ENCODE measurements at regions not wholly inside any gene's neighbourhood (a gene's known extent, or its start where the extent isn't known, plus 50 kb on each side); places are given as distances from the start of the nearest gene placed in this dataset.

DNA sequence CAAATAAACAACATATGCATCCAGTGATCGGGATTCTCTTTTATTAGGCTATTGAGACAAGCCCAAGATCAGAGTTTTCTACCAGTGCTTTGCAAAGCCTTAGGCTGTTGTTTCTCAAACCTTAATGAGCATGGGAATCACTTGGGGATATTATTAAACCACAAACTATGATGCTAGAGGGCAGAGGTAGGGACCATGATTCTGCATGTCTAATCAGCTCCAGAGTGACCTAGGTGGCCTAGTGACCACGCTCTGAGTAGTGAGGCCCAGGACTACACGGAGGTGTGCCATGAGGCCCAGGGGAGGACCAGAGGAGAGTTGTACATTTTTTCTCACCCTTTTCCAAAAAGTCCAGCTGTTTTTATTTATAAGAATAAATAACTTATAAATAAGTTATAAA lies 298.5 kb upstream of the TLE4 start:
- DNase-seq: no peak

DNA sequence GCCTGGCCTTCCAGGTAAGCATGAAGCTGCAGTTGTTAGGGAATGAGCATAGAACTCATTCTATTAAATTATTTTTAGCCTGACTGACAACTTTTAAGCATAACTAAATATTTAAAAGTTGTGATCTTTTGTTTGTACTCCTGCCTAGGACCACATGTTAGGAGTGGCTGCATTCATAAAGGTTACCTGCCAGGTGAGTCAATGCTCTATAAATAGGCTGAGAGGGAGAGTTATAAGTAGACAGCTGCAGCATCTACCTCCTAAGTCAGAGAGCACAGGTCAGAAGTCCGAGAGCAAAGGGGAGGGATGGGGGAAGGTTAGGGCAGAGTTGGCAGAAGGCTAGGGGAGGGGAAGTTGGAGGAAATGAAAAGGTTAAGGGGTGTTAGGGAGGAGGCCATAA lies 292.4 kb upstream of the TLE4 start:
- DNase-seq: no peak

DNA sequence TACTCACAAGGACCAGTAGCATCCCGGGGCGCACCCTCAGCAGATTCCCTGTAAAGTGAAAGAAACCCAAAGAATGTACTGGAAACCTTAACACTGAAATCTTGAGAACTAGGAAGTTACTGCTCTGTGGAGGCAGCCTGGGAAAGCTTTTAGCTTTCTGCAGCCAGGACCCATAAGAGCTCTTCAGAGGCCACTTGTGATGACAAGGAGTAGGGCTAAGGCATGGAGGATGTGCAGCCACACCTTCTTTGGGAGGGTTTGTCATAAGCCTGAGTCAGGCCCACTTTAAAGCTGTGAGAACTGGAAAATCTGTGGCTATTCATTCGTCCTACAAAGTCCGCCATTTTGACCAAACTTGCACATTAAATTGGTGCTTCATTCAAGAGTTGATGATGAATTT lies 291.1 kb upstream of the TLE4 start:
- DNase-seq: no peak

DNA sequence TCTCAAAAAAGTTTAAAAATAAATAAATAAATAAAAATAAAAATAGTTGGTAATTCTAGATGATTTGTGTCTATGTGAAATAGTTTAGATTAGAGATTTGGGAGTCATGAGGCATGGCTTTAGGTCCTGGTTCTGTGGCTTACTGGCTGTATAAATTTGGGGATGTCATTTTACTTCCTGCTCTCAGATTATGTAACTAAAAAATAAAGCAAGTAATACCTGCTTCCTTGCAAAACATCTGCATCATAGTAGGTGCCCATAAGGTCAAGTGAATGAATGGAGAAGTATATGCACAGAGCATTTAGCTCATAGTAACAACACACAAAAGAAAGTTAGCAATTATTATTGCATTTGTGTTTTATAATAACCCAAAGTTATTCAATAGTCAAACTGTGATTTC lies 287.7 kb upstream of the TLE4 start:
- DNase-seq: no peak

DNA sequence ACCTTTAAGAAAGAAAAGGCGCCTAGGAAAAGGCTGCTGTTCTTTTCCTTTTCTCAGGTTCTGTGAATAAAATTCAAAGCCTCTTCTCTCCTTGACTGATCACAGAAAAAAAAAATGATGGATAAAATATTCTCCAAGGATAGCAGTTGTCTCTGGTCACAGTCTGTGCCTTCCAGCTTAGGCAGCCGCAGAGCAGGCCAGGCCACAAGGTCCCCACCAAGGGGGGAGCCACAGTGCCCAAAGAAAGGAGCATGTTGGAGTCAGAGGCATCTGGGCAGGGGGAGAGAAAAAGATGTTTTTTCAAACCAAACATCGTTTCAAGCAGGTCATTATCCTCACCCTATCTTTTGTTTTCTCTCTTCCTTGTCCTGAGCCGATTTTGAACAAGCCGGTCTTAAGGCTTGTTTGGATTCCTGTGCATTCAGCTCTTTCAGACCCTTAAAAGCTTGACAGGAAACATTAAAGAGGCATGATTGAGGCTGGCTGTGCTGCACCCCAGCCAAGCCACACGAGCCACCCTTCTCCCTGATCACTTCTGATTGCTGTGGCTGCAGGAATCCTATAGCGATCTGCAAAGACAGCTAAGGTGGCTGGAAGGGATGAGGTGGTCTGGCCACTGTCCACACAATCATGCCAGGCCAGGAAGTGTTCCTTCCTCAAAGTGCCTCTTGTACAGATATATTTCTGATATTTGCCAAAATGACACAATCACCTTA lies 284.6 kb upstream of the TLE4 start:
- no peak for DNase-seq

DNA sequence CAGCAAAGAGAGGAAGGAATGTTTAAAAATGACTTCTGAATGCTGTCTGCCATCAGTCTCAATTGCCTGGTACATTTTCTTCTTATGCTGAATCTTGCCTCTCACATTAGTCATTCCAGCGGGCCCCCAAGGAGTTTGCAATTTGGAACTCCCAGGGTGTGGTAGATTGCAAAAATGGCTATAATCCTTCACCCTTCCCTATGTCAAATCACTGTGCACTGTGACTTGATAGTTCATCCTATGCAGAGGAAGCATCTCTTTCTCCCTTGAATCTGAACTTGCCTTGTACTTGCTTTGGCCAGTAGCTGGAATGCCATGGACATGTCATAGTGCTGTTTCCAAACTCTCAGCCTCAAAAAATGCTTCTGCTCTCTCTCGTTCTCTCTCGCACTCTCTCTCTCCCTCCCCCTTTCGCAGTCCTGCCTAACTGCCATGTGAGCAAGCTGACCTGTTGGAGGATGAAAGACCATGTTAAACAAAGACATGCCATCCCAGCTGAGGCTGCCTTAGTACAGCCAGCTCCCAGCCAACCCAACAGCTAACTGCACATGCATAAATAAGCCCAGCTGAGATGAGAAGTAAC lies 284.0 kb upstream of the TLE4 start:
- DNase-seq: no peak

DNA sequence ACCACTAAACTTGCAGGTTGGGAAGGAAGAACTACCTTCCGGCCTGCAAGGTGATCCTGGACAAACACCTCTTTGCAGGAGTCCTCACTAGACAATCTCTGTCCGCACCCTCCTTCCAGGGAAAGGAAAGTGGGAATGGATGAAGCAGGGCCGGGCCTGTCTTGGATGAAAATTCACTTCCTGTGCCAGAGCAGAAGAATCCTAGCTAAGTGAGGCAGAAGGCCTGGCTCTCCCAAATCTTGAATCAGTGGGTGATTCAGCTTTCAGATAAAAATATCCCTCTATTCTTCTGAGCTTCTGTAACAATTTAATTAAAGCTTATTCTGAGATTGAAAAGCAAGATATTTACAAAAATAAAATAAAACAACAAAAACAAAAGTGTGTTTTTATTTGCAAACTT lies 281.9 kb upstream of the TLE4 start:
- DNase-seq: no peak

DNA sequence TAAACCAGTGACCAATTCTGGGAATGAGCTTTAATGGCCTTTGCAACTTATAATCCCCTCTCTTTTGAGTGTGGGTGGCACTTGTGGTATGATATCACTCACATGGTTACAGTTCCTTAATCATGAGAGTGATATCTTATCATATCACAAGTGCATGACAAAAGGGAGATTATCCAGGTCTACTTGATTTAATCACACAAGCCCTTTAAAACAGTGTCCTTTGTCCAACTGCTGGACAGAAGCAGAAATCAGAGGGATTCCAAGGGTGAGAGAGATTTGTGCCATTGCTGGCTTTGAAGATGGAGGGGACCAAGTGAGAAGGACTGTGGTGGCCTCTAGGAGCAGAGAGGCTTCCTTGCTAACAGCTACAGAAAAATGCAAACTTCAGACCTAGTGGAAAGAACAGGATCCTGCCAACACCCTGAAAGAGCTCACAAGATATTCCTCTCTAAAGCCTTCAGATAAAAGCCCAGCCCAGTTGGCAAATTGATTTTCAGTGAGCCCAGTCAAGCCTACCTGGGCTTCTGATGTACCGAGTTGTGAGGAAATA lies 279.0 kb upstream of the TLE4 start:
- DNase-seq: no peak

DNA sequence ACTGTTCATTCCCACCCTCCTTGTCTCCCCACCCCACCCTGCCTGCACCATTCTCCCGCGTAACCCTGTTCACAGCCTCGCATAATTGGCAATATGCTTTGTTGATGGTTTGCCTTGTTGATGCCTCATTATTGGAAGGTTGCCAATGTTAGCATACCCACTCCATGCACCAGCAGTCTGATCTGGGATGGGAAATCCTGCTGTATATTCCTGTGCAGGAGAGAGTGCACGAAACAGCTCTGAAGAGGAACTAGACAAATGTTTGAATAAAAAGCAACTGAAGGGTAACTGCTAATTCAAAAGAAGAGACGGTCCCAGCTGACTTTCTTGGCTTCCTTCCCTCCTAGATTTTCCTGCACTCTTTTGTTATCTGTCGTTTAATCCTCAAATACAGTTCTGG lies 271.7 kb upstream of the TLE4 start:
- peak; percentile 31 for DNase-seq

DNA sequence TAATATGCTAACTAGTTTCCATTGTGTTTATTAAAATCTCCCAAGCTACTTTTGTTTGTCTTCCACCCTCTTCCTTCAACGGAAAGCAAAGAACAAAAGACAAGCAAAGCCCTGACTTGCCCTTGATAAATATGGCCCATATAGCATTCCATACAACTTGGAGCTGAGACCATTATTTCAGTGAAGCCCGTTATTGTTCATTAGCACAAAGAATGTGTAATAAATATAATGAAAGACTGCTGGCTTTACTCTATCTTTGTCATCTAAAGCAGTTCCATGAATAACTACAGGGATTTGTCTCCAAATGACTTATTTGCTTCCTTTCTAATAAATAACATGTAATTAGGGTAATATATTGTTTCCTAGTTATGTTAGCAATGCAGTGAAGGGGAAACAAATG lies 270.7 kb upstream of the TLE4 start:
- no peak for DNase-seq

DNA sequence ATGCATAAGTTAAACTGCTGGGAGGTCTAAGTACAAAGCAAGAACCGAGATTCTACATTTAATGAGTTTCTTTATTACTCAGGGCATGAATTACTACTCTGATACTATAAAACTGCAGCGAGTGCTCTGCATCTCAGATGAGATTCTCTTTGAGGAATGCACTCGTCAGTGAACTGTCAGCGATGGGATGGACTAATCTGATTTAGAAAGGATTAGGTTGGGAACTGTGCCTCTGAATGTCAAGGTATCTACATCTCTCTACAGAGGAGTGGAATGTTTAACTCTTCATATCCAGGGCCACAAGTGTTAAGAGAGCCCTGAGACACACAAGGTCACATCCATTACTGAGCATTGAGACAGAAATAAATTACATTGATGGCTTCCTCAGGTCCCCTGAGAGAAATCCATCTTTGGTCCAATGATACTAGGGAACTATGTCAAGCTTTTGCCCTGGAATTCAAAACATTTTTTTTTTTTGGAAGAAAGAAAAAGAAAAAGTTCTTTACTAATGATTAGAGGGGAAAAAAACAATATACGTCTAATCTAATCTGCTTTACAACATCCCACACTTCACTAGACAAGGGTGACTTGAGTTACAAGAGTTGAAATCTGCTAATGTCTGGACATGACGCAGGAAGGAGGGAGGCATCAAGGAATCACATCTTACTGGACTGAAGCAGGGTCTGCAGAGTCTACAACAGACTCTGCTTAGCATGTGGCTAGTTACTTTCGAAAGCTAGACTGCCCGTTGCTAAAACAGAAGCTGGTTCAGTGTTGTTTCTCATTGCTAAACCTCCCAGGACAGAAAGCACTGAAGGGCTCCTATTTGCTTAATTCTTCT lies 270.0 kb upstream of the TLE4 start:
- DNase-seq: no peak

DNA sequence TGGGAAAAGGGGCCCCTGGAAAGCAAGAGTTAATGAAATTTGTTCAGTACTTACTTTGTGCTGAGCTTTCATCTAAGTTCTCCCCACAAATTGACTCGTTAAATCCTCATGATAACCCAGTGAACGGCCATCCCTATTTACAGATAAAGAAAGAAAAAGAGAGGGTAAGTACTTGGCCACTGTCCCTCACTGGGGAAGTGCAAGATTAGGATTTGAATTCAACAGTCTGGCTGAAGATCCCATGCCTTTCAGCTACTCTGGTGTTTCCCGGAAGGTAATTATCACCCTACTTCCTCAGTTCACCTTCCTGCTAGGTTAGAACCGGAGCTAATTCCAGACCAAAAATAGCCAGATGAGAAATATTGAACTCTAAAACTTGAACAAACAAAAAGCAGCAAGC lies 269.2 kb upstream of the TLE4 start:
- DNase-seq: no peak

DNA sequence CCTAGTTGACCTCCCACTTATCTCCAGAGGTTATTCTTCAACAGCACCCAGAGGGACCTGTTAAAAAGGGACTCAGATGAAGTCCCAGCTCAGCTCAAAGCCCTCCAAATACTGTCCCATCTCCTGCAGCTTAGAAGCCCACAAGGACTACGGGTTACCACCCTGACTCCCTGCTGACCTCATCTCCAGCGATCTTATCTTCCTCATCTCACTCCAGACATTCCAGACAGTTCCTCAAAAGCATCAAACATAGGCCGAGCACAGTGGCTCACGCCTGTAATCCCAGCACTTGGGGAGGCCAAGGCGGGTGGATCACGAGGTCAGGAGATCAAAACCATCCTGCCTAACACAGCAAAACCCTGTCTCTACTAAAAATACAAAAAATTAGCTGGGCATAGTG lies 263.8 kb upstream of the TLE4 start:
- no peak for DNase-seq

DNA sequence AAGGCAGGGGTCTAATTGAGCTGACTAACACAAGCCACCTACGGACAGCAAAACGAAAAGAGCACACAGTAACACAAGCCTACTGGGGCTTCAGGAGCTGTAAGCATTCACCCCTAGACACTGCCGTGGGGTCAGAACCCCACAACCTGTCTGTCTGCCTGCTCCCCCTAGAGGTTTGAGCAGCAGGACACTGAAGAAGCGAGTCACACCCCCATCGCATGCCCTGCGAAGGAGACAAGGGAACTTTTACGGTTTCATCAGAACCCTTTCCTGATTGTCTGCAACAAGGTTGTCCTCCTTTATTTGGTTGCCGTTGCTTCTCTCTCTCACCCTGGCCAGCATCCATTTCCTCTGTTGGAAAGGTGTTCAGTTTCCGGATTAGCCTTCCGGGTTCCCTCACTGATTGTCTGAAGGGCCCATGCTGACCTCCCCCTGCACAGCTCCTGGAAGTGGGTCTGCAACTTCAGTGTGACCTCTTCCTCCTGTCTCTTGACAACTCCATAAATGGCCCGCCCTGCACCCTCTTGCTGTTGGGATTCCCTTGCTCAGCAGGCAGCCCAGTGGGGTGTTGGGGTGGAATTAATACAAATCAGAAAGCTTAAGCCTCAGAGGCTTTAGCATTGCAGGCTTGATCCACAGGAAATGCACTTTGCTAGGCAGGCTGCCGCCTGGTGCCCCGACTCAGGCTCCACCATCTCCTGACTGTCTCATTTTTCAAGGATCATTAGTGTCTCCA lies 258.9 kb upstream of the TLE4 start:
- no peak for DNase-seq

DNA sequence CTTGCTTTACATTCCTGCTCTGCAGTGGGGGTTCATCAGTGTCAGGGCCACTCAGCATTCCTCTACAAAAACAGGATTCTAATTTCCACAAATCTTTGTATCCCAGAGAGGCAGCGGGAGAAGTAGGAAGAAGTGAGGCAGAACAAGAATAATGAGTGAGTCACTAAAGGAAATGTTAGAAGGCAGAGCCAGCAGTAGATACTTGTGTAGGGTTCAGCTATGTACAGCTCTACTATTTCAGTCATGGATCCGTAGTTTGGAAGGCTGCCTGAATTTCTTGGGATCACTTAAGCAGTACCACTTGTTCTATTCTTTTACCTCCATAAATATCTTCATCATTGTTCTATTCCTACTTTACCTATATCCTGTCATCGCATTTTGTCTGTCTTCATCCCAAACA lies 246.3 kb upstream of the TLE4 start:
- DNase-seq: peak; percentile 10

DNA sequence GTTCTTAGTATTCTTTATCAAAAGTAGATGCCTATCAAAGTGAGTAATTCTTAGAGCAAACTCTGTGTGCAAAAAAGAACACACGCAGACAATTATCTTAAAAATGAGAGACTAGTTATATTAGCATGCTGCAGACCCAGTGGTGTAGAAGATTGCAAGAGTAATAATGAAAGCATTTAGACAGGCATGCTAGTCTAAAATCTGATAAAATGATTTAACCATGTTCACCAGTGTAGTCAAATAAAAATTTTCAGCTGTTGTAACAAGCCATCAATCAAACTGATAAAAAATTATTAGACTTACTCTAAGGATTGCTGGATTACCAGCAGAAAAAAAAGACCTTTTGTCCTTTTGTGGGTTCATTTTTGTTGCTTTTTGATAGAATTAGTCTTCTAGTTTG lies 241.9 kb upstream of the TLE4 start:
- no peak for DNase-seq

DNA sequence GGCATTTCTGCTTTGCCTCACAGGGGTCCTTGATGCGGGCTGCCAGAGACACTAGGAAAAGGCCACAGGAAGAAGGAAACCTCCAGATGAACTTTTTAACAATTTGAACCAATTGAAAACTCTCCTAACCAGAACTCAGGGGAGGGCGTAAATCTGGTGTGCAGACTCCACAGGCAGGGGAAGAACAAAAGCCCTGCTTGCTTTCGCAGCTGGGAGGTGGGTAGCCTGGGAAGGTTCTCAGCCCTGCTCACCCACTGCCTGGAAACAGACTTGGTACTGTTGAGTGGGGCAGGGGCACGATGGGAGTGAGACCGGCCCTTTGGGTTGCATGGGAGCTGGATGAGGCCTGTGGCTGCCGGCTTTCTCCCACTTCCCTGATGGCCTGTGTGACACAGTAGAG lies 237.8 kb upstream of the TLE4 start:
- DNase-seq: no peak

DNA sequence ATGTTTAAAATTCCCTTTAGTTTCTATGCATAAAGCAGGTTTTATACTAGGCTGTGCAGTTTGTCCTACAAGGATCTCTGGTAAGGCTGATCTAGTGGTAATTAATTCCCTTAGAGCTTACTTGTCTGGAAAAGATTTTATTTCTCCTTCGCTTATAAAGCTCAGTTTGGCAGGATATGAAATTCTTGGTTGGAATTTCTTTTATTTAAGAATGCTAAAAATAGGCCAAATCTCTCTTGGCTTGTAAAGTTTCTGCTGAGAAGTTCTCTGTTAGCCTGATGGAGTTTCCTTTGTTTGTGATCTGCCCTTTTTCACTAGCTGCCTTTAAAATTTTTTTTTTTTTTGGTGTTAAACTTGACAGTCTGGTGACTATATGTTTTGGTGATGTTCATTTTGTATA lies 237.1 kb upstream of the TLE4 start:
- DNase-seq: no peak

DNA sequence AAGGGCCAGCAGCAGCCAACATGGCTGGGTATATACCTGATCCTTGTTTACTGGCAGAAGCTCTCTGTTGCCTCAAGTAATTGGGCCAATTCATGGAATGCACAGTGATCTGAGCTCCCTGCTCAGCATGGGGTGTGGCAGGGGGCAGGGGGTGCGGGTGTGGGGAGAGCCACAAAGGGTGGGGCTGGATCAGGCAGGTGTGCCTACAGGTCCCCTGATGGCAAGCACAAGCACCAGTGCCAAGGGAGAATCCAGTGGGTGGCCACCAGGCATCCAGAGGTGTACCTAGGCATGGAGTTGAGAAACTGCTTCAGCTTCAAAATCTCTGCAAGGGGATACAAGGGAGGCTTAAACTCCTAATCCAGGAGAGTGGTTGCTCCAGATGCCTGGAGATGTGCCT lies 235.8 kb upstream of the TLE4 start:
- DNase-seq: no peak

DNA sequence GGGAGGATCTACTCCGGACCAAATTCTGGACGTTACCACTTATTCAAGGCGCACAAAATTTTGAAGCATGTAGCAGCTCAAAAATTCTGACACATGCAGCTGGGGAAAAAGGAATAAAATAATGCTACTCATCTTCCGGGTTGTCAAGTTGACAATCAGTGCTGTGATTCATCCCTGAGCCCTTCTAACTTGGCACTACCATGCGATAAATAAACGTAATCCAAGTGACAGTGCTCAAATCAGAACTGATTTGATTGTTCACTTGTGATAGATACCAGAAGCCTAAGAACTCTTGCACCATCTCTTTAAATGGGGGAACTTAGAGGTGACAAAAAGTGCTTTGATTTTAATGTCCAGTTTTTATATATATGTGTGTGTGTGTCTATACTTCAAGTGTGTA lies 230.2 kb upstream of the TLE4 start:
- DNase-seq: no peak

DNA sequence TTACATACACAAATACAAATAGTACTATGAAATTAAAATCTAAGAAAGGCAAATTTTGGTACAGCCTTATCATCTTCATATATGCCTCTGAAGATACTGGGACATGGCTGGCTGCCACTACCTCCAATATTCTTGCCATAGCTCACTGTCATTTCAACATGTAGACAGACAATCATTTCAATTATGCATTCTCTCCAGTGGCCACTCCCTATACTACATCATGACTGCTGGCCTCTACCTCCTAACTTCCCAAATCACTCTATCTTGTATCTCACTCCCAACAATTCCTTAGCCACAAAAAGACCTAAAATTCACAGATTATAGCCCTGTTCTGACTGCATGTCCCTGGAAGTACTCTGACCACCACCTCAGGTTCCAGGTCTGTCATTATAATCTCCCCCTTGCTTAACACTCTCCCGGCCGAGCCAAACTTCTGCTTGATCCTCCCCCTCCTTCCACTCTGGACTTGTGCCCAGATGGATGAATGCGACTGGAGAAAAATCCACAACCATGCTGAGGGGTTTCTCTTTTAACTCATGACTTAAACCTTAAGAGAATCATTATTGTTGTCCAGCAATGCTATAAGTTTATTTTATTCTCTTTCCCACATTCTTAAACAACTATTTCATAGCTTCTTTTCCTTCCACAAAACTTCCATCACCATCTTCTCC lies 225.3 kb upstream of the TLE4 start:
- peak; percentile 12 for DNase-seq

DNA sequence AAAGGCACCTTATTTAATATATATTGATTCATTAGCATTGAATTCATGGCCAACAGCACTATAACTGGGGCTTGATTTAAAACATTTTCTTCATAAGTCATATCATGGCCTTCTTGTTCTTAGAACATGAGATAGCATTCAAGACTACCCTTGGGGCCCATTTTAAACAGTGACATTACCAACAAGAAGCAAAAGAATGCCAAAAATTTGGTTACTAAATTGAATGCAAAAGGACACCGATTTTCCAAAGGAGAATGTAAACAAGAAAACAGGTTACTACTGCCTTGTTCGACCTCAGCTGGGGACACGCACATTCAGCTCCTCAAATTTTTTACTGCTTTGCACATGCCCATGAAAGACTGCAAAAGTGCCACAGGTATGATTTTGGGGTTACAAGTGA lies 219.4 kb upstream of the TLE4 start:
- no peak for DNase-seq
